CD14-positive monocyte (primary cell): ENCODE measurements at regions not wholly inside any gene's neighbourhood (a gene's known extent, or its start where the extent isn't known, plus 50 kb on each side); places are given as distances from the start of the nearest gene placed in this dataset.

Experiments used
- DNase-seq, 3 donors: peaks; one replicate each; pipeline ENCODE4 v3.0.0-alpha.2; 2011 to 2022
- H2AFZ ChIP-seq: 2 replicates; pipeline ENCODE4 v1.6.0; 2012; ENCODE audit warnings: mild to moderate bottlenecking, low read depth, low read length, inconsistent platforms; ENCODE audit not compliant: insufficient read depth, poor library complexity, severe bottlenecking
- H3K27ac ChIP-seq, 2 donors: 1 replicate in 1 of 2; 2 replicates in 1 of 2; pipeline ENCODE4 v1.5.1; 2012 to 2013; ENCODE audit warnings: low read length in 2 of 2, control low read depth in 1 of 2, inconsistent platforms in 1 of 2, low read depth in 1 of 2, mild to moderate bottlenecking in 1 of 2
- H3K27me3 ChIP-seq, 2 donors: one replicate each; pipeline versions ENCODE4 v1.6.0 to v1.6.1; 2011 to 2013; ENCODE audit warnings: low read length in 2 of 2; ENCODE audit not compliant: control insufficient read depth in 2 of 2, insufficient read depth in 2 of 2
- H3K36me3 ChIP-seq, 2 donors: replicated peaks in 1 of 2; 1 replicate in 1 of 2; 2 replicates in 1 of 2; pipeline versions ENCODE4 v1.5.1 to v1.6.1; 2012 to 2013; ENCODE audit warnings: low read length in 2 of 2, control low read depth in 1 of 2, inconsistent platforms in 1 of 2, mild to moderate bottlenecking in 1 of 2; ENCODE audit not compliant: insufficient read depth in 2 of 2, control insufficient read depth in 1 of 2
- H3K4me1 ChIP-seq, 2 donors: 1 replicate in 1 of 2; 2 replicates in 1 of 2; pipeline versions ENCODE4 v1.5.1 to v1.6.1; 2012 to 2013; ENCODE audit warnings: low read length in 2 of 2, control low read depth in 1 of 2, inconsistent platforms in 1 of 2, mild to moderate bottlenecking in 1 of 2, moderate library complexity in 1 of 2; ENCODE audit not compliant: insufficient read depth in 2 of 2, control insufficient read depth in 1 of 2
- H3K4me2 ChIP-seq: replicated peaks from 2 replicates; pipeline ENCODE3; 2012; ENCODE audit warnings: low read length, moderate library complexity, mild to moderate bottlenecking; ENCODE audit not compliant: poor library complexity, severe bottlenecking; ENCODE audit errors: extremely low read depth
- H3K4me3 ChIP-seq, 3 experiments: fragments of 200-600 bp in 1 of 3; sonication (generic) in 1 of 3; replicated peaks in 1 of 3; 1 replicate in 2 of 3; 2 replicates in 1 of 3; pipeline ENCODE4 v1.5.1; 2011 to 2013; ENCODE audit warnings: low read length in 3 of 3, mild to moderate bottlenecking in 3 of 3, control low read depth in 2 of 3, low read depth in 2 of 3, inconsistent platforms in 1 of 3, moderate library complexity in 1 of 3
- H3K79me2 ChIP-seq: 2 replicates; pipeline ENCODE4 v1.6.0; 2012; ENCODE audit warnings: mild to moderate bottlenecking, control low read depth, inconsistent platforms, low read length, moderate library complexity; ENCODE audit not compliant: insufficient read depth
- H3K9ac ChIP-seq: 2 replicates; pipeline ENCODE4 v1.6.0; 2017; ENCODE audit warnings: low read length, mild to moderate bottlenecking; ENCODE audit not compliant: insufficient read depth, poor library complexity, severe bottlenecking
- H3K9me3 ChIP-seq, 2 donors: replicated peaks in 1 of 2; 1 replicate in 1 of 2; 2 replicates in 1 of 2; pipeline versions ENCODE4 v1.5.1 to v1.6.1; 2012 to 2013; ENCODE audit warnings: low read length in 2 of 2, control low read depth in 1 of 2; ENCODE audit not compliant: control insufficient read depth in 1 of 2, insufficient read depth in 1 of 2
- H4K20me1 ChIP-seq: 2 replicates; pipeline ENCODE4 v1.6.0; 2012; ENCODE audit warnings: mild to moderate bottlenecking, low read length, control low read depth, moderate library complexity; ENCODE audit not compliant: insufficient read depth
- H3K27ac Mint-ChIP-seq, 7 donors: one replicate each; pipeline ENCODE4 v1.8.0; 2020; ENCODE audit warnings: mild to moderate bottlenecking in 7 of 7, mixed read lengths in 7 of 7, moderate library complexity in 6 of 7, inconsistent platforms in 2 of 7
- H3K27me3 Mint-ChIP-seq, 3 donors: one replicate each; pipeline ENCODE4 v1.8.0; 2021 to 2022; ENCODE audit warnings: low read depth in 3 of 3, mild to moderate bottlenecking in 3 of 3, mixed read lengths in 3 of 3, moderate library complexity in 3 of 3, inconsistent platforms in 1 of 3
- H3K36me3 Mint-ChIP-seq, 2 donors: one replicate each; pipeline ENCODE4 v1.8.0; 2020; ENCODE audit warnings: mixed read lengths in 2 of 2, inconsistent platforms in 1 of 2, mild to moderate bottlenecking in 1 of 2
- H3K4me1 Mint-ChIP-seq: one replicate; pipeline ENCODE4 v1.8.0; 2020; ENCODE audit warnings: mild to moderate bottlenecking, mixed read lengths
- H3K4me3 Mint-ChIP-seq, 2 donors: one replicate each; pipeline ENCODE4 v1.8.0; 2020; ENCODE audit warnings: mild to moderate bottlenecking in 2 of 2, mixed read lengths in 2 of 2, moderate library complexity in 1 of 2
- H3K9me3 Mint-ChIP-seq, 7 donors: one replicate each; pipeline ENCODE4 v1.8.0; 2020 to 2022; ENCODE audit warnings: mixed read lengths in 7 of 7, mild to moderate bottlenecking in 6 of 7, moderate library complexity in 6 of 7, inconsistent platforms in 2 of 7
- CTCF ChIP-seq: fragments of 200-600 bp; IDR thresholded peaks from one replicate; pipeline ENCODE4 v1.8.0; 2022; ENCODE audit warnings: antibody characterized with exemption, mild to moderate bottlenecking
- WGBS: methylation state at CpG from one replicate; pipeline ENCODE4 v1.1.5; 2013; ENCODE audit warnings: missing lambda C conversion rate; ENCODE audit not compliant: insufficient coverage; 5-methylcytosine and 5-hydroxymethylcytosine counted together
- intact Hi-C, 2 donors: fragments of 100-400 bp; cut with micrococcal nuclease; formaldehyde crosslinking; loops; one replicate each; pipeline versions ENCODE4 v1.15.0 to v1.15.1; 2023

GRCh38 chr22:22342697-22343580 is 98.4 kb downstream of the VPREB1 start:
- peaks cover 23 to 25% of the 10 kb centered on the region in 2 donors for H3K4me1 ChIP-seq
- H3K4me1 Mint-ChIP-seq, result peaks cover 26% of the 10 kb centered on the region
- H3K27me3 Mint-ChIP-seq, result peaks cover 0 to 3% (median under 1%) of the 10 kb centered on the region in 3 donors
- no peak overlapping the region for H3K4me3 Mint-ChIP-seq
- H3K9me3 ChIP-seq, result no peaks in the 10 kb centered on the region
- H3K4me3 ChIP-seq, result no peak overlapping the region
- peak overlapping the region in 4 of 7 donors; percentile 11 to 81 (median 71) for H3K27ac Mint-ChIP-seq
- TF ChIP-seq CTCF, result peak; percentile 88
- H3K79me2 ChIP-seq, result no peaks in the 10 kb centered on the region
- H3K4me2 ChIP-seq, result peak overlapping the region; percentile 8
- no peaks in the 10 kb centered on the region for H3K27me3 ChIP-seq
- 97% methylated on average over 4 of the region's 8 CpGs for WGBS
- H3K36me3 ChIP-seq, result no peaks in the 10 kb centered on the region
- H4K20me1 ChIP-seq, result no peaks in the 10 kb centered on the region
- H3K9me3 Mint-ChIP-seq, result peaks cover 0 to 2% (median 0%) of the 10 kb centered on the region in 7 donors
- H3K27ac ChIP-seq, result peak overlapping the region in 1 of 2 donors; percentile 55
- no peaks in the 10 kb centered on the region for H3K36me3 Mint-ChIP-seq
- no peak overlapping the region for H2AFZ ChIP-seq
- no peak overlapping the region for H3K9ac ChIP-seq
- peak in 2 of 3 donors; percentile 23 to 36 for DNase-seq
- intact Hi-C loops, result no loop called here

GRCh38 chr22:22343581-22344296 is 99.2 kb downstream of the VPREB1 start:
- intact Hi-C loops, result no loop called here
- peak overlapping the region; percentile 17 to 55 for H3K27ac ChIP-seq

More at GRCh38 chr22:22343581-22344296, 99.2 kb downstream of the VPREB1 start:
- DNase-seq, result peak; percentile 70 to 85 (median 83)
- no peaks in the 10 kb centered on the region for H3K36me3 Mint-ChIP-seq
- H3K27me3 Mint-ChIP-seq, result peaks cover 0 to 4% (median 3%) of the 10 kb centered on the region in 3 donors
- TF ChIP-seq CTCF, result no peak
- Histone ChIP-seq H3K27me3 (peaks cover 0 to 3% of the 10 kb centered on the region in 2 donors), H3K4me1 (peaks cover 23 to 25% of the 10 kb centered on the region in 2 donors), H3K9me3 (no peaks in the 10 kb centered on the region), H3K4me3 (peak overlapping the region in 1 of 3 experiments; percentile 4), H3K4me2 (peak overlapping the region; percentile 8), H4K20me1 (no peaks in the 10 kb centered on the region), H3K36me3 (no peaks in the 10 kb centered on the region), H3K79me2 (no peaks in the 10 kb centered on the region), H3K9ac (no peak overlapping the region), H2AFZ (peak overlapping the region; percentile 6)
- H3K27ac Mint-ChIP-seq, result peak overlapping the region; percentile 13 to 81 (median 75)
- no peak overlapping the region for H3K4me3 Mint-ChIP-seq
- H3K9me3 Mint-ChIP-seq, result peaks cover 0 to 2% (median 0%) of the 10 kb centered on the region in 7 donors
- WGBS, result 0% methylated on average over 2 of the region's 9 CpGs
- peaks cover 26% of the 10 kb centered on the region for H3K4me1 Mint-ChIP-seq
